HCT116 (cell line): ENCODE measurements at regions not wholly inside any gene's neighbourhood (a gene's known extent, or its start where the extent isn't known, plus 50 kb on each side); places are given as distances from the start of the nearest gene placed in this dataset.

Source experiments
- EGR1 ChIP-seq: IDR thresholded peaks from 2 replicates; pipeline ENCODE4 v1.6.1; 2012; ENCODE audit warnings: low read depth
- EZH2 ChIP-seq: fragments of 200-600 bp; sonication (generic); IDR thresholded peaks from 2 replicates; pipeline ENCODE4 v1.6.1; 2017; ENCODE audit warnings: antibody characterized with exemption, mixed run types
- POLR2A ChIP-seq: IDR thresholded peaks from 2 replicates; pipeline ENCODE4 v1.7.0; 2011; ENCODE audit warnings: borderline replicate concordance; ENCODE audit not compliant: insufficient read depth, insufficient read length; ENCODE audit errors: extremely low read depth
- POLR2AphosphoS5 ChIP-seq: IDR thresholded peaks from 2 replicates; pipeline ENCODE4 v1.6.1; 2011; ENCODE audit warnings: mild to moderate bottlenecking, low read depth, low read length, moderate library complexity
- RAD21 ChIP-seq: IDR thresholded peaks from 2 replicates; pipeline ENCODE4 v1.6.1; 2012; ENCODE audit warnings: low read depth, mild to moderate bottlenecking
- SIN3A ChIP-seq: IDR thresholded peaks from 2 replicates; pipeline ENCODE4 v1.6.1; 2012; ENCODE audit warnings: low read depth
- SP1 ChIP-seq: IDR thresholded peaks from 2 replicates; pipeline ENCODE4 v1.6.1; 2012; ENCODE audit warnings: low read depth
- SRF ChIP-seq: IDR thresholded peaks from 2 replicates; pipeline ENCODE4 v1.6.1; 2012; ENCODE audit warnings: low read depth
- YY1 ChIP-seq: IDR thresholded peaks from 2 replicates; pipeline ENCODE4 v1.6.1; 2011; ENCODE audit warnings: low read length, low read depth, moderate library complexity, mild to moderate bottlenecking; ENCODE audit not compliant: insufficient replicate concordance; ENCODE audit errors: extremely low read depth
- TF ChIP-seq, protein P1 (sequence below): IDR thresholded peaks from 2 replicates; pipeline ENCODE4 v1.6.1; 2012; ENCODE audit warnings: low read depth
- TF ChIP-seq, protein P2 (sequence below): IDR thresholded peaks from 2 replicates; pipeline ENCODE4 v1.6.1; 2012
- TF ChIP-seq, protein P3 (sequence below): IDR thresholded peaks from 2 replicates; pipeline ENCODE4 v1.6.1; 2012
- TF ChIP-seq, protein P4 (sequence below), 3 experiments: fragments of 200-600 bp in 1 of 3; sonication (generic) in 1 of 3; IDR thresholded peaks in 2 of 3; conservative IDR thresholded peaks in 1 of 3; 2 replicates each; pipeline ENCODE4 v1.5.1; 2012 to 2017; ENCODE audit warnings: low read depth in 2 of 3, low read length in 2 of 3, antibody characterized with exemption in 1 of 3, borderline replicate concordance in 1 of 3, control low read depth in 1 of 3, mild to moderate bottlenecking in 1 of 3, mixed read lengths in 1 of 3, mixed run types in 1 of 3, moderate library complexity in 1 of 3; ENCODE audit not compliant: insufficient read depth in 1 of 3
- TF ChIP-seq, protein P5 (sequence below): IDR thresholded peaks from 2 replicates; pipeline ENCODE4 v1.6.1; 2011; ENCODE audit warnings: mild to moderate bottlenecking, low read length, moderate library complexity; ENCODE audit not compliant: insufficient replicate concordance; ENCODE audit errors: extremely low read depth

DNA sequence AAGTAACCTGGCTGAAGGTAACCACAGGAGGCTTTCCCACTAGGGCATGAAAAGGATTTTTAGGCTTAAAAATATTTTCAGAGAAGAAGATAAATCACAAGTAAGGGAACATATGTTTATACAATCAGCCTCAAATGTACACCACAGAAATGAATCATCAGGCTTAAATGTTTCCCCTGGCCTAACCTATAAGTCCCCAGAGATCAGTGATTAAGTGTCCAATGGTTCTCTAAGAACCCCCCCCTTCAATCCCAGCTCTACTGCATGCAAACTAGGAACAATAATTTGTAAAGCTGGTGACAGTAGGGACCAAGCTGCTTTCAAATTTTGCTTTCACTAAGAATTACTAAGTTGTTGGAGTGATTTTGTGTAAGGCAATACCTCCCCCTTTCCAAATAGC is 431.6 kb upstream of the LMCD1 start:
- TF ChIP-seq POLR2A (no peak), SIN3A (no peak), POLR2AphosphoS5 (no peak), RAD21 (no peak), EGR1 (no peak), SP1 (no peak), EZH2 (no peak), YY1 (no peak), SRF (no peak)
- TF ChIP-seq, protein P1, sequence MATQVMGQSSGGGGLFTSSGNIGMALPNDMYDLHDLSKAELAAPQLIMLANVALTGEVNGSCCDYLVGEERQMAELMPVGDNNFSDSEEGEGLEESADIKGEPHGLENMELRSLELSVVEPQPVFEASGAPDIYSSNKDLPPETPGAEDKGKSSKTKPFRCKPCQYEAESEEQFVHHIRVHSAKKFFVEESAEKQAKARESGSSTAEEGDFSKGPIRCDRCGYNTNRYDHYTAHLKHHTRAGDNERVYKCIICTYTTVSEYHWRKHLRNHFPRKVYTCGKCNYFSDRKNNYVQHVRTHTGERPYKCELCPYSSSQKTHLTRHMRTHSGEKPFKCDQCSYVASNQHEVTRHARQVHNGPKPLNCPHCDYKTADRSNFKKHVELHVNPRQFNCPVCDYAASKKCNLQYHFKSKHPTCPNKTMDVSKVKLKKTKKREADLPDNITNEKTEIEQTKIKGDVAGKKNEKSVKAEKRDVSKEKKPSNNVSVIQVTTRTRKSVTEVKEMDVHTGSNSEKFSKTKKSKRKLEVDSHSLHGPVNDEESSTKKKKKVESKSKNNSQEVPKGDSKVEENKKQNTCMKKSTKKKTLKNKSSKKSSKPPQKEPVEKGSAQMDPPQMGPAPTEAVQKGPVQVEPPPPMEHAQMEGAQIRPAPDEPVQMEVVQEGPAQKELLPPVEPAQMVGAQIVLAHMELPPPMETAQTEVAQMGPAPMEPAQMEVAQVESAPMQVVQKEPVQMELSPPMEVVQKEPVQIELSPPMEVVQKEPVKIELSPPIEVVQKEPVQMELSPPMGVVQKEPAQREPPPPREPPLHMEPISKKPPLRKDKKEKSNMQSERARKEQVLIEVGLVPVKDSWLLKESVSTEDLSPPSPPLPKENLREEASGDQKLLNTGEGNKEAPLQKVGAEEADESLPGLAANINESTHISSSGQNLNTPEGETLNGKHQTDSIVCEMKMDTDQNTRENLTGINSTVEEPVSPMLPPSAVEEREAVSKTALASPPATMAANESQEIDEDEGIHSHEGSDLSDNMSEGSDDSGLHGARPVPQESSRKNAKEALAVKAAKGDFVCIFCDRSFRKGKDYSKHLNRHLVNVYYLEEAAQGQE, result no peak
- TF ChIP-seq, protein P2, sequence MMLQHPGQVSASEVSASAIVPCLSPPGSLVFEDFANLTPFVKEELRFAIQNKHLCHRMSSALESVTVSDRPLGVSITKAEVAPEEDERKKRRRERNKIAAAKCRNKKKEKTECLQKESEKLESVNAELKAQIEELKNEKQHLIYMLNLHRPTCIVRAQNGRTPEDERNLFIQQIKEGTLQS, result no peak
- TF ChIP-seq, protein P3, sequence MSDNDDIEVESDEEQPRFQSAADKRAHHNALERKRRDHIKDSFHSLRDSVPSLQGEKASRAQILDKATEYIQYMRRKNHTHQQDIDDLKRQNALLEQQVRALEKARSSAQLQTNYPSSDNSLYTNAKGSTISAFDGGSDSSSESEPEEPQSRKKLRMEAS, result no peak
- TF ChIP-seq, protein P4, sequence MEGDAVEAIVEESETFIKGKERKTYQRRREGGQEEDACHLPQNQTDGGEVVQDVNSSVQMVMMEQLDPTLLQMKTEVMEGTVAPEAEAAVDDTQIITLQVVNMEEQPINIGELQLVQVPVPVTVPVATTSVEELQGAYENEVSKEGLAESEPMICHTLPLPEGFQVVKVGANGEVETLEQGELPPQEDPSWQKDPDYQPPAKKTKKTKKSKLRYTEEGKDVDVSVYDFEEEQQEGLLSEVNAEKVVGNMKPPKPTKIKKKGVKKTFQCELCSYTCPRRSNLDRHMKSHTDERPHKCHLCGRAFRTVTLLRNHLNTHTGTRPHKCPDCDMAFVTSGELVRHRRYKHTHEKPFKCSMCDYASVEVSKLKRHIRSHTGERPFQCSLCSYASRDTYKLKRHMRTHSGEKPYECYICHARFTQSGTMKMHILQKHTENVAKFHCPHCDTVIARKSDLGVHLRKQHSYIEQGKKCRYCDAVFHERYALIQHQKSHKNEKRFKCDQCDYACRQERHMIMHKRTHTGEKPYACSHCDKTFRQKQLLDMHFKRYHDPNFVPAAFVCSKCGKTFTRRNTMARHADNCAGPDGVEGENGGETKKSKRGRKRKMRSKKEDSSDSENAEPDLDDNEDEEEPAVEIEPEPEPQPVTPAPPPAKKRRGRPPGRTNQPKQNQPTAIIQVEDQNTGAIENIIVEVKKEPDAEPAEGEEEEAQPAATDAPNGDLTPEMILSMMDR (IDR thresholded peaks at IDR 0.05 in 2 of 3, conservative IDR thresholded peaks at IDR 0.05 in 1 of 3; ENCODE audit: borderline replicate concordance in 1 of 3, insufficient read depth in 1 of 3, low read depth in 2 of 3, low read length in 2 of 3), result no peak
- TF ChIP-seq, protein P5, sequence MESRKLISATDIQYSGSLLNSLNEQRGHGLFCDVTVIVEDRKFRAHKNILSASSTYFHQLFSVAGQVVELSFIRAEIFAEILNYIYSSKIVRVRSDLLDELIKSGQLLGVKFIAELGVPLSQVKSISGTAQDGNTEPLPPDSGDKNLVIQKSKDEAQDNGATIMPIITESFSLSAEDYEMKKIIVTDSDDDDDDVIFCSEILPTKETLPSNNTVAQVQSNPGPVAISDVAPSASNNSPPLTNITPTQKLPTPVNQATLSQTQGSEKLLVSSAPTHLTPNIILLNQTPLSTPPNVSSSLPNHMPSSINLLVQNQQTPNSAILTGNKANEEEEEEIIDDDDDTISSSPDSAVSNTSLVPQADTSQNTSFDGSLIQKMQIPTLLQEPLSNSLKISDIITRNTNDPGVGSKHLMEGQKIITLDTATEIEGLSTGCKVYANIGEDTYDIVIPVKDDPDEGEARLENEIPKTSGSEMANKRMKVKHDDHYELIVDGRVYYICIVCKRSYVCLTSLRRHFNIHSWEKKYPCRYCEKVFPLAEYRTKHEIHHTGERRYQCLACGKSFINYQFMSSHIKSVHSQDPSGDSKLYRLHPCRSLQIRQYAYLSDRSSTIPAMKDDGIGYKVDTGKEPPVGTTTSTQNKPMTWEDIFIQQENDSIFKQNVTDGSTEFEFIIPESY, result no peak
